Keratinocyte (primary cell): ENCODE measurements at regions not wholly inside any gene's neighbourhood (a gene's known extent, or its start where the extent isn't known, plus 50 kb on each side); places are given as distances from the start of the nearest gene placed in this dataset.
A peak's percentile ranks its signal among the peaks of the same experiment; 100 is the strongest.
"Not testable (repeated sequence)": the region's sequence is repeated elsewhere in the genome, so short reads cannot be mapped to it uniquely, and the experiment has no call there.

Experiments used
- DNase-seq: peaks from one replicate; pipeline ENCODE4 v3.0.0-alpha.2; 2011; ENCODE audit warnings: low read depth, missing footprints, low spot score
- FAIRE-seq: peaks from 2 replicates; lab custom pipeline; 2011; peaks lifted over from hg19 to GRCh38; lab: Jason Lieb, UNC
- H2AFZ ChIP-seq: 2 replicates; pipeline ENCODE4 v1.6.0; 2012; ENCODE audit warnings: low read length, control low read depth, inconsistent platforms; ENCODE audit not compliant: control insufficient read depth
- H3K27ac ChIP-seq: 2 replicates; pipeline ENCODE4 v1.5.1; 2011; ENCODE audit warnings: low read length; ENCODE audit not compliant: control insufficient read depth, insufficient read depth
- H3K27me3 ChIP-seq: 3 replicates; pipeline ENCODE4 v1.6.0; 2011; ENCODE audit warnings: low read length; ENCODE audit not compliant: control insufficient read depth, insufficient read depth; ENCODE audit errors: extremely low read depth
- H3K36me3 ChIP-seq, 2 experiments: 2 replicates in 1 of 2; 3 replicates in 1 of 2; pipeline ENCODE4 v1.5.1; 2011; ENCODE audit warnings: low read length in 2 of 2, mild to moderate bottlenecking in 1 of 2; ENCODE audit not compliant: control insufficient read depth in 2 of 2, insufficient read depth in 2 of 2; ENCODE audit errors: extremely low read depth in 1 of 2
- H3K4me1 ChIP-seq: 3 replicates; pipeline ENCODE4 v1.5.1; 2011; ENCODE audit warnings: low read length; ENCODE audit not compliant: control insufficient read depth, insufficient read depth; ENCODE audit errors: extremely low read depth
- H3K4me2 ChIP-seq: 3 replicates; pipeline ENCODE4 v1.6.0; 2011; ENCODE audit warnings: low read depth, low read length; ENCODE audit not compliant: control insufficient read depth, insufficient read depth; ENCODE audit errors: extremely low read depth
- H3K4me3 ChIP-seq, 3 experiments: fragments of 200-600 bp in 1 of 3; sonication (generic) in 1 of 3; 2 replicates in 2 of 3; 3 replicates in 1 of 3; pipeline ENCODE4 v1.5.1; 2011 to 2016; ENCODE audit warnings: low read length in 3 of 3, mild to moderate bottlenecking in 3 of 3, control low read depth in 2 of 3, inconsistent platforms in 1 of 3, low read depth in 1 of 3, mixed read lengths in 1 of 3, mixed run types in 1 of 3, moderate library complexity in 1 of 3; ENCODE audit not compliant: control insufficient read depth in 2 of 3, insufficient read depth in 2 of 3; ENCODE audit errors: extremely low read depth in 1 of 3
- H3K79me2 ChIP-seq: 2 replicates; pipeline ENCODE4 v1.6.0; 2012; ENCODE audit warnings: low read length; ENCODE audit not compliant: control insufficient read depth, insufficient read depth
- H3K9ac ChIP-seq: 3 replicates; pipeline ENCODE4 v1.6.0; 2011; ENCODE audit warnings: low read length; ENCODE audit not compliant: control insufficient read depth, insufficient read depth; ENCODE audit errors: extremely low read depth
- H3K9me1 ChIP-seq: 3 replicates; pipeline ENCODE4 v1.6.0; 2011; ENCODE audit warnings: low read length; ENCODE audit not compliant: control insufficient read depth, insufficient read depth; ENCODE audit errors: extremely low read depth
- H3K9me3 ChIP-seq: 2 replicates; pipeline ENCODE4 v1.5.1; 2012; ENCODE audit warnings: low read depth, low read length; ENCODE audit not compliant: control insufficient read depth
- H4K20me1 ChIP-seq: 3 replicates; pipeline ENCODE4 v1.6.0; 2011; ENCODE audit warnings: low read length; ENCODE audit not compliant: control insufficient read depth, insufficient read depth; ENCODE audit errors: extremely low read depth
- EZH2 ChIP-seq: IDR thresholded peaks from one replicate; pipeline ENCODE4 v1.6.1; 2012; ENCODE audit warnings: inconsistent platforms, mild to moderate bottlenecking, low read length, moderate library complexity
- dilution Hi-C: fragments of 300-500 bp; cut with MboI; formaldehyde crosslinking; loops from one replicate; pipeline ENCODE4 v1.7.0; 2020; ENCODE audit warnings: low sequenced_read_pairs; ENCODE audit not compliant: extremely low pct_ligation_motif_present
- TF ChIP-seq, protein P1 (sequence below), 3 experiments: IDR thresholded peaks in 1 of 3; conservative IDR thresholded peaks in 1 of 3; optimal IDR thresholded peaks in 1 of 3; 2 replicates in 2 of 3; 3 replicates in 1 of 3; pipeline versions ENCODE3 to v1.5.1; 2011; ENCODE audit warnings: low read length in 3 of 3, mild to moderate bottlenecking in 3 of 3, moderate library complexity in 2 of 3, control low read depth in 1 of 3, inconsistent platforms in 1 of 3; ENCODE audit not compliant: insufficient read depth in 2 of 3; ENCODE audit errors: extremely low read depth in 1 of 3

GRCh38 chr20:47908361-47909035, 123.2 kb upstream of the SULF2 start:
- H3K27me3 ChIP-seq, H4K20me1 ChIP-seq, H3K36me3 ChIP-seq, H3K27ac ChIP-seq, H3K79me2 ChIP-seq, H3K9me3 ChIP-seq, H2AFZ ChIP-seq, DNase-seq, H3K9ac ChIP-seq, H3K9me1 ChIP-seq, FAIRE-seq, H3K4me3 ChIP-seq, dilution Hi-C loops: not testable (repeated sequence)
- Histone ChIP-seq H3K4me1 (peaks cover 27% of the 10 kb centered on the region), H3K4me2 (peak overlapping the region; percentile 27)

DNA sequence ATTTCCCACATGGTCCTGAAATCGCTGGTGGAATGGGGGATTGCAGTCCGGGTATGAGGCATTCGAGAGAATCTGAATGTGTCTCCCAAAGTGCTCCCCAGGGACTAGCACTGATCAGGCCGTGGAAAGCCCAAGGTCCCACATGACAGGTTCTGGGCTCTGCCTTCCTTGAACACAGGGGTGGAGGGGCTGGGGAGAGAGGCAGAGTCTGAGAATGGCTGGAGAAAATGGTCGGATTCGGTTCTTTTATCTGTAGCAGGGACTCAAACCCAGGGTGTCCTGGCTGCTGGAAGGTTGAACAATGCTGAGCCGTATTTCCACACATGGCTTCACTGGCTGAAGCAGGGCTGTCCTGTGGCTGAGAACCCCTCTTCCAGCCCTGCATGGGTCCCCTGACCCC, 122.7 kb upstream of the SULF2 start:
- H4K20me1 ChIP-seq, H3K9ac ChIP-seq, dilution Hi-C loops, H2AFZ ChIP-seq, H3K79me2 ChIP-seq, H3K4me2 ChIP-seq, H3K27me3 ChIP-seq, H3K9me1 ChIP-seq, H3K4me3 ChIP-seq, H3K9me3 ChIP-seq, FAIRE-seq, DNase-seq, H3K27ac ChIP-seq, H3K36me3 ChIP-seq: not testable (repeated sequence)
- H3K4me1 ChIP-seq, result peaks cover 27% of the 10 kb centered on the region

DNA sequence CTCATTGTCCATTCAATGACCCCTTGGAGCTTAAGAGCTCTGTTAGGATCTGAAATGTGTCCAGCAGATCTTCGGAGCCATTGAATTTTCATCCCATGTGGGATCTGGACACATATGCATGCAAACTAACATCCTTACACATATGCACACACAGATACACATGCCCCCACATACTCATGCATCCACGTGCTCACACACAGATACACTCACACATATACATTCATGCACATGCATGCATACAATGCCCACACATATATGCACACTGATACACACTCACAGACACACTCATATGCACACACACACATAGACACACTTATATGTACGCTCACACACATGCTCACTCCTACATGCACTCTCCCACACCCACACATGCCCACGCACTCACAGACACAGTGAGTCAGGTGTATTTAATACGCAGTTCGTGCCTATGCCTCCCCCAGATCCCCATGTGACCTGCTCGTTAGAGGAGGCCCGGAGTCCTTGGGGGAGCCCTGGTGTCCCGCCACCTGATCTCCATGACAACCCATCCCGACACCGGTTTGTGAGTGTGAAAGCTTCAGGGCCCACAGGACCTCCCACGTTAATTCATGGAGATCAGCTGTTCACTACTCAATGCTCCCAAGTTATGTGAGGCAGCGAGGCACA, 121.9 kb upstream of the SULF2 start:
- Histone ChIP-seq H3K9ac (no peak overlapping the region), H4K20me1 (no peaks in the 10 kb centered on the region), H3K4me2 (no peak overlapping the region), H3K9me3 (no peaks in the 10 kb centered on the region), H3K9me1 (no peaks in the 10 kb centered on the region), H3K4me1 (peaks cover 27% of the 10 kb centered on the region), H3K27ac (no peak overlapping the region), H3K36me3 (no peaks in the 10 kb centered on the region), H3K27me3 (no peaks in the 10 kb centered on the region), H3K4me3 (no peak overlapping the region), H3K79me2 (no peaks in the 10 kb centered on the region), H2AFZ (no peak overlapping the region)
- no peak for TF ChIP-seq EZH2
- TF ChIP-seq, protein P1, sequence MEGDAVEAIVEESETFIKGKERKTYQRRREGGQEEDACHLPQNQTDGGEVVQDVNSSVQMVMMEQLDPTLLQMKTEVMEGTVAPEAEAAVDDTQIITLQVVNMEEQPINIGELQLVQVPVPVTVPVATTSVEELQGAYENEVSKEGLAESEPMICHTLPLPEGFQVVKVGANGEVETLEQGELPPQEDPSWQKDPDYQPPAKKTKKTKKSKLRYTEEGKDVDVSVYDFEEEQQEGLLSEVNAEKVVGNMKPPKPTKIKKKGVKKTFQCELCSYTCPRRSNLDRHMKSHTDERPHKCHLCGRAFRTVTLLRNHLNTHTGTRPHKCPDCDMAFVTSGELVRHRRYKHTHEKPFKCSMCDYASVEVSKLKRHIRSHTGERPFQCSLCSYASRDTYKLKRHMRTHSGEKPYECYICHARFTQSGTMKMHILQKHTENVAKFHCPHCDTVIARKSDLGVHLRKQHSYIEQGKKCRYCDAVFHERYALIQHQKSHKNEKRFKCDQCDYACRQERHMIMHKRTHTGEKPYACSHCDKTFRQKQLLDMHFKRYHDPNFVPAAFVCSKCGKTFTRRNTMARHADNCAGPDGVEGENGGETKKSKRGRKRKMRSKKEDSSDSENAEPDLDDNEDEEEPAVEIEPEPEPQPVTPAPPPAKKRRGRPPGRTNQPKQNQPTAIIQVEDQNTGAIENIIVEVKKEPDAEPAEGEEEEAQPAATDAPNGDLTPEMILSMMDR (optimal IDR thresholded peaks at IDR 0.05 in 1 of 3, IDR thresholded peaks at IDR 0.05 in 1 of 3, conservative IDR thresholded peaks at IDR 0.05 in 1 of 3; ENCODE audit: extremely low read depth in 1 of 3, insufficient read depth in 2 of 3, low read length in 3 of 3), result no peak
- DNase-seq, result no peak
- no peak for FAIRE-seq
- dilution Hi-C loops, result no loop called here
